HepG2 (cell line): ENCODE measurements at regions not wholly inside any gene's neighbourhood (a gene's known extent, or its start where the extent isn't known, plus 50 kb on each side); places are given as distances from the start of the nearest gene placed in this dataset.

ENCODE experiments used
- ATAC-seq: fragments of 200-7000 bp; cut with Tn5 transposase; 3 replicates; pipeline ENCODE4 v1.9.1; 2020; ENCODE audit warnings: mild to moderate bottlenecking, moderate library complexity
- BruUV-seq: library from RNA; stranded (reverse); fragments of 400-500 nt; replicated peaks from 2 replicates; lab custom pipeline; 2021; lab: Mats Ljungman, UMichigan
- CTCF ChIA-PET: fragments of 300-600 bp; formaldehyde crosslinking; extraction: SDS; loops from one replicate; lab custom pipeline; 2021; ENCODE audit warnings: low total read pairs, inconsistent platforms, low intra/inter-chr PET ratio; lab: Yijun Ruan, JAX
- POLR2A ChIA-PET: fragments of 350-600 bp; sonication (Branson Sonifier 250); formaldehyde crosslinking; loops from one replicate; lab custom pipeline; 2020; ENCODE audit warnings: antibody characterized with exemption, inconsistent platforms; lab: Yijun Ruan, JAX
- DNase-seq: peaks from one replicate; pipeline ENCODE4 v3.0.0-alpha.2; 2015; ENCODE audit warnings: low spot score
- FAIRE-seq: peaks from 3 replicates; lab custom pipeline; 2011; peaks lifted over from hg19 to GRCh38; lab: Jason Lieb, UNC
- H2AFZ ChIP-seq: one replicate; pipeline ENCODE4 v1.6.1; 2011; ENCODE audit warnings: low read length, inconsistent platforms
- H3K27ac ChIP-seq: fragments of 300-600 bp; 3 replicates; pipeline ENCODE4 v1.8.0; 2011; ENCODE audit warnings: mixed run types, mild to moderate bottlenecking, mixed read lengths, low read length, inconsistent platforms; ENCODE audit not compliant: insufficient read depth; ENCODE audit errors: extremely low read length
- H3K27me3 ChIP-seq, 2 experiments: fragments of 200-600 bp in 1 of 2; 2 replicates in 1 of 2; 3 replicates in 1 of 2; pipeline versions ENCODE4 v1.6.0 to v1.8.0; 2011; ENCODE audit warnings: low read length in 2 of 2, mild to moderate bottlenecking in 2 of 2, moderate library complexity in 2 of 2, inconsistent platforms in 1 of 2; ENCODE audit not compliant: insufficient read depth in 2 of 2, control insufficient read depth in 1 of 2
- H3K36me3 ChIP-seq, 2 experiments: fragments of 200-600 bp in 1 of 2; replicated peaks in 1 of 2; 2 replicates in 1 of 2; 3 replicates in 1 of 2; pipeline versions ENCODE4 v1.5.1 to v1.8.0; 2011; ENCODE audit warnings: low read length in 2 of 2, inconsistent platforms in 1 of 2; ENCODE audit not compliant: insufficient read depth in 2 of 2, control insufficient read depth in 1 of 2
- H3K4me1 ChIP-seq: 2 replicates; pipeline ENCODE4 v1.5.1; 2012; ENCODE audit warnings: low read length, inconsistent platforms; ENCODE audit not compliant: insufficient read depth
- H3K4me2 ChIP-seq: 2 replicates; pipeline ENCODE4 v1.6.0; 2011; ENCODE audit warnings: low read depth, low read length, inconsistent platforms
- H3K4me3 ChIP-seq, 3 experiments: fragments of 200-600 bp in 1 of 3; sonication (generic), shearing (Covaris generic) in 1 of 3; replicated peaks in 1 of 3; 2 replicates each; pipeline ENCODE4 v1.5.1; 2011 to 2016; ENCODE audit warnings: low read length in 3 of 3, inconsistent platforms in 2 of 3, low read depth in 2 of 3, mild to moderate bottlenecking in 2 of 3, control low read depth in 1 of 3, mixed read lengths in 1 of 3; ENCODE audit not compliant: insufficient read depth in 1 of 3
- H3K79me2 ChIP-seq: one replicate; pipeline ENCODE4 v1.6.1; 2011; ENCODE audit warnings: low read length, inconsistent platforms; ENCODE audit not compliant: insufficient read depth
- H3K9ac ChIP-seq: 2 replicates; pipeline ENCODE4 v1.6.0; 2011; ENCODE audit warnings: mild to moderate bottlenecking, low read depth, low read length, inconsistent platforms; ENCODE audit not compliant: insufficient read depth
- H3K9me3 ChIP-seq: 2 replicates; pipeline ENCODE4 v1.5.1; 2012; ENCODE audit warnings: mild to moderate bottlenecking, low read length
- H4K20me1 ChIP-seq: 2 replicates; pipeline ENCODE4 v1.6.0; 2011; ENCODE audit warnings: inconsistent platforms, mild to moderate bottlenecking, low read length, moderate library complexity; ENCODE audit not compliant: insufficient read depth
- AGO1 ChIP-seq: fragments of 200-400 bp; formaldehyde crosslinking; IDR thresholded peaks from 2 replicates; pipeline ENCODE4 v1.6.1; 2017; ENCODE audit warnings: mild to moderate bottlenecking, low read depth, low read length, moderate library complexity; ENCODE audit not compliant: poor library complexity, severe bottlenecking
- CC2D1A ChIP-seq: sonication (generic); formaldehyde crosslinking; IDR thresholded peaks from 2 replicates; pipeline ENCODE4 v1.8.1; 2023; ENCODE audit warnings: mild to moderate bottlenecking, missing genetic modification reagents
- HOMEZ ChIP-seq: IDR thresholded peaks from 2 replicates; pipeline ENCODE4 v1.6.1; 2016; ENCODE audit warnings: low read depth
- IRF9 ChIP-seq: sonication (generic); formaldehyde crosslinking; IDR thresholded peaks from 2 replicates; pipeline ENCODE4 v1.8.0; 2022; ENCODE audit warnings: missing genetic modification reagents, mild to moderate bottlenecking, borderline replicate concordance
- MIXL1 ChIP-seq: IDR thresholded peaks from 2 replicates; pipeline ENCODE4 v1.6.1; 2016
- RFX3 ChIP-seq: IDR thresholded peaks from 2 replicates; pipeline ENCODE4 v1.6.1; 2016; ENCODE audit warnings: missing biosample characterization, missing genetic modification reagents
- TARDBP ChIP-seq: sonication (generic); formaldehyde crosslinking; IDR thresholded peaks from 2 replicates; pipeline ENCODE4 v1.8.0; 2022; ENCODE audit warnings: mild to moderate bottlenecking, missing genetic modification reagents
- UBTF ChIP-seq: sonication (generic); formaldehyde crosslinking; IDR thresholded peaks from 2 replicates; pipeline ENCODE4 v1.4.0; 2020; ENCODE audit warnings: mild to moderate bottlenecking, missing genetic modification reagents
- ZFP36L2 ChIP-seq: sonication (generic); formaldehyde crosslinking; IDR thresholded peaks from 2 replicates; pipeline ENCODE4 v1.4.0; 2020; ENCODE audit warnings: missing genetic modification reagents
- ZFP90 ChIP-seq: sonication (generic); formaldehyde crosslinking; IDR thresholded peaks from 2 replicates; pipeline ENCODE4 v1.8.0; 2022; ENCODE audit warnings: missing genetic modification reagents, mild to moderate bottlenecking, inconsistent platforms, borderline replicate concordance
- ZFP91 ChIP-seq: sonication (generic); formaldehyde crosslinking; IDR thresholded peaks from 2 replicates; pipeline ENCODE4 v1.9.0; 2022; ENCODE audit warnings: missing genetic modification reagents, mild to moderate bottlenecking, borderline replicate concordance
- ZNF143 ChIP-seq: sonication (generic); formaldehyde crosslinking; IDR thresholded peaks from 2 replicates; pipeline ENCODE4 v1.4.0; 2020; ENCODE audit warnings: missing genetic modification reagents
- ZNF569 ChIP-seq: sonication (generic); formaldehyde crosslinking; IDR thresholded peaks from 2 replicates; pipeline ENCODE4 v1.5.0; 2020; ENCODE audit warnings: mild to moderate bottlenecking, missing genetic modification reagents, moderate library complexity, borderline replicate concordance
- ZNF678 ChIP-seq: sonication (generic); formaldehyde crosslinking; IDR thresholded peaks from 2 replicates; pipeline ENCODE4 v1.4.0; 2020; ENCODE audit warnings: mild to moderate bottlenecking, missing genetic modification reagents
- ZNF75D ChIP-seq: sonication (generic); formaldehyde crosslinking; IDR thresholded peaks from 2 replicates; pipeline ENCODE4 v1.8.1; 2023; ENCODE audit warnings: missing genetic modification reagents, mild to moderate bottlenecking, borderline replicate concordance
- WGBS: methylation state at CpG from one replicate; pipeline ENCODE4 v1.1.6; 2017; ENCODE audit warnings: low lambda C conversion rate; 5-methylcytosine and 5-hydroxymethylcytosine counted together
- in situ Hi-C: cut with HindIII; loops from 2 replicates; pipeline ENCODE4 v1.10.0; 2017; ENCODE audit warnings: low pct_unique_long_range_greater_than_20kb; ENCODE audit not compliant: extremely low pct_ligation_motif_present
- intact Hi-C: fragments of 100-400 bp; cut with micrococcal nuclease; formaldehyde crosslinking; loops from one replicate; pipeline ENCODE4 v1.10.0; 2022; ENCODE audit not compliant: unreplicated experiment

GRCh38 chr4:4601803-4602369 is 60.0 kb upstream of the STX18 start (continued):
- TF ChIP-seq ZNF75D (CRISPR knock-in tag) (no peak), CC2D1A (CRISPR knock-in tag) (no peak), ZNF143 (CRISPR knock-in tag) (no peak), ZNF678 (CRISPR knock-in tag) (no peak), ZFP90 (CRISPR knock-in tag) (no peak), HOMEZ (no peak)

GRCh38 chr4:4599481-4600275 is 57.8 kb upstream of the STX18 start:
- intact Hi-C loops (no loop called here), in situ Hi-C loops (no loop called here)
- H3K27me3 ChIP-seq = no peaks in the 10 kb centered on the region
- no peak overlapping the region for H3K4me3 ChIP-seq
- no peak overlapping the region; the same call in 1 of the 2 replicates for H3K9ac ChIP-seq
- WGBS = 78% methylated on average over 8 of the region's 8 CpGs
- no peak for FAIRE-seq
- H3K27ac ChIP-seq = peak overlapping the region; percentile 73
- peaks cover 2 to 4% of the 10 kb centered on the region in 2 experiments; a peak in 2 of 5 replicates for H3K36me3 ChIP-seq
- peak; percentile 11; the same call in 1 of the 3 replicates for ATAC-seq
- peaks cover 52% of the 10 kb centered on the region for H3K4me1 ChIP-seq
- peaks cover 10% of the 10 kb centered on the region for H3K9me3 ChIP-seq
- CTCF ChIA-PET = no interaction called here
- POLR2A ChIA-PET = no interaction called here
- H3K4me2 ChIP-seq = peak overlapping the region; percentile 41
- H4K20me1 ChIP-seq = no peaks in the 10 kb centered on the region
- no peak for DNase-seq
- H3K79me2 ChIP-seq = no peaks in the 10 kb centered on the region
- no TSS peak for BruUV-seq
- H2AFZ ChIP-seq = no peak overlapping the region
- 0 out of 2 replicates have a peak, but pooled peaks have one; percentile 6 for TF ChIP-seq ZFP91 (CRISPR knock-in tag)
- no peak for TF ChIP-seq ZFP36L2 (CRISPR knock-in tag)
- TF ChIP-seq AGO1 = no peak
- TF ChIP-seq TARDBP (CRISPR knock-in tag) = peak; percentile 6; the same call in 1 of the 2 replicates
- TF ChIP-seq RFX3 = no peak
- no peak for TF ChIP-seq MIXL1 (CRISPR knock-in tag)
- no peak for TF ChIP-seq IRF9 (CRISPR knock-in tag)
- TF ChIP-seq UBTF (CRISPR knock-in tag) = 0 out of 2 replicates have a peak, but pooled peaks have one; percentile 4
- no peak for TF ChIP-seq ZNF569 (CRISPR knock-in tag)
